ENCODE measurements at regions not wholly inside any gene's neighbourhood (a gene's known extent, or its start where the extent isn't known, plus 50 kb on each side); places are given as distances from the start of the nearest gene placed in this dataset.
"Not testable (repeated sequence)": the region's sequence is repeated elsewhere in the genome, so short reads cannot be mapped to it uniquely, and the experiment has no call there.

GRCh38 chr3:84567796-84568195 lies 391.0 kb upstream of the CADM2 start:
- Mint-ChIP-seq H3K27ac (no peak overlapping the region), H3K27me3 (no peaks in the 10 kb centered on the region), H3K4me3 (no peak overlapping the region), H3K4me1 (no peaks in the 10 kb centered on the region), H3K36me3 (no peaks in the 10 kb centered on the region), H3K9me3 (ENCODE audit: low read depth) (peaks cover 3% of the 10 kb centered on the region)
- DNase-seq (no peak), ATAC-seq (no peak)
- CTCF ChIA-PET, result no interaction called here

- peaks cover 12% of the 10 kb centered on the region for H3K9me3 Mint-ChIP-seq (ENCODE audit: low read depth)
- H3K27me3 Mint-ChIP-seq, result no peaks in the 10 kb centered on the region
- CTCF ChIA-PET, result no interaction called here
- no peaks in the 10 kb centered on the region for H3K4me1 Mint-ChIP-seq
- no peaks in the 10 kb centered on the region for H3K36me3 Mint-ChIP-seq
- no peak for ATAC-seq
- no peak for DNase-seq
- H3K4me3 Mint-ChIP-seq, result no peak overlapping the region
- no peak overlapping the region for H3K27ac Mint-ChIP-seq
Observed at GRCh38 chr3:84573962-84574361, 384.8 kb upstream of the CADM2 start.

GRCh38 chr3:84586427-84586826 lies 372.4 kb upstream of the CADM2 start:
- Mint-ChIP-seq H3K36me3 (no peaks in the 10 kb centered on the region), H3K4me1 (no peaks in the 10 kb centered on the region)
- CTCF ChIA-PET, result no interaction called here

GRCh38 chr3:84600703-84601225 lies 358.0 kb upstream of the CADM2 start:
- H3K27ac Mint-ChIP-seq, result no peak overlapping the region
- peaks cover 7% of the 10 kb centered on the region for H3K9me3 Mint-ChIP-seq (ENCODE audit: low read depth)
- no peak for DNase-seq
- no peaks in the 10 kb centered on the region for H3K36me3 Mint-ChIP-seq
- H3K4me1 Mint-ChIP-seq, result no peaks in the 10 kb centered on the region
- H3K27me3 Mint-ChIP-seq, result no peaks in the 10 kb centered on the region
- no peak overlapping the region for H3K4me3 Mint-ChIP-seq
- CTCF ChIA-PET, result no interaction called here
- no peak for ATAC-seq

More at GRCh38 chr3:84586427-84586826, 372.4 kb upstream of the CADM2 start:
- H3K4me3 Mint-ChIP-seq, result no peak overlapping the region
- peaks cover 11% of the 10 kb centered on the region for H3K9me3 Mint-ChIP-seq (ENCODE audit: low read depth)
- ATAC-seq (no peak), DNase-seq (no peak)
- no peak overlapping the region for H3K27ac Mint-ChIP-seq
- H3K27me3 Mint-ChIP-seq, result no peaks in the 10 kb centered on the region

GRCh38 chr3:84601303-84601702 lies 357.5 kb upstream of the CADM2 start:
- no peak for DNase-seq
- no peaks in the 10 kb centered on the region for H3K4me1 Mint-ChIP-seq
- H3K27me3 Mint-ChIP-seq, result no peaks in the 10 kb centered on the region
- no peaks in the 10 kb centered on the region for H3K36me3 Mint-ChIP-seq
- no peak overlapping the region for H3K27ac Mint-ChIP-seq
- peaks cover 6% of the 10 kb centered on the region for H3K9me3 Mint-ChIP-seq (ENCODE audit: low read depth)
- H3K4me3 Mint-ChIP-seq, result no peak overlapping the region
- ATAC-seq, result no peak
- CTCF ChIA-PET, result no interaction called here

GRCh38 chr3:84621823-84622222 lies 337.0 kb upstream of the CADM2 start:
- Mint-ChIP-seq H3K27ac (no peak overlapping the region), H3K36me3 (no peaks in the 10 kb centered on the region), H3K4me3 (no peak overlapping the region), H3K9me3 (ENCODE audit: low read depth) (peaks cover 11% of the 10 kb centered on the region), H3K4me1 (no peaks in the 10 kb centered on the region), H3K27me3 (no peaks in the 10 kb centered on the region)
- ATAC-seq, result no peak
- DNase-seq, result no peak
- CTCF ChIA-PET, result no interaction called here

GRCh38 chr3:84634668-84635067 lies 324.1 kb upstream of the CADM2 start:
- peaks cover 6% of the 10 kb centered on the region for H3K9me3 Mint-ChIP-seq (ENCODE audit: low read depth)
- H3K4me1 Mint-ChIP-seq, result no peaks in the 10 kb centered on the region
- H3K36me3 Mint-ChIP-seq, result no peaks in the 10 kb centered on the region
- H3K27ac Mint-ChIP-seq, result no peak overlapping the region
- ATAC-seq (no peak), DNase-seq (no peak)
- CTCF ChIA-PET, result no interaction called here
- H3K4me3 Mint-ChIP-seq, result no peak overlapping the region
- no peaks in the 10 kb centered on the region for H3K27me3 Mint-ChIP-seq

- H3K4me3 Mint-ChIP-seq, result no peak overlapping the region
- CTCF ChIA-PET, result no interaction called here
- DNase-seq (no peak), ATAC-seq (no peak)
- H3K36me3 Mint-ChIP-seq, result no peaks in the 10 kb centered on the region
- no peaks in the 10 kb centered on the region for H3K27me3 Mint-ChIP-seq
- H3K27ac Mint-ChIP-seq, result no peak overlapping the region
- H3K9me3 Mint-ChIP-seq (ENCODE audit: low read depth), result peaks cover 8% of the 10 kb centered on the region
- H3K4me1 Mint-ChIP-seq, result no peaks in the 10 kb centered on the region
Observed at GRCh38 chr3:84637272-84637671, 321.5 kb upstream of the CADM2 start.

GRCh38 chr3:84666468-84666867 lies 292.3 kb upstream of the CADM2 start:
- Mint-ChIP-seq H3K36me3 (no peaks in the 10 kb centered on the region), H3K4me1 (no peaks in the 10 kb centered on the region), H3K27ac (no peak overlapping the region), H3K9me3 (ENCODE audit: low read depth) (peaks cover 3% of the 10 kb centered on the region), H3K27me3 (no peaks in the 10 kb centered on the region), H3K4me3 (no peak overlapping the region)
- CTCF ChIA-PET, result no interaction called here
- DNase-seq (no peak), ATAC-seq (no peak)

- no peaks in the 10 kb centered on the region for H3K36me3 Mint-ChIP-seq
- CTCF ChIA-PET, result no interaction called here
- peaks cover 10% of the 10 kb centered on the region for H3K9me3 Mint-ChIP-seq (ENCODE audit: low read depth)
- no peak overlapping the region for H3K27ac Mint-ChIP-seq
- DNase-seq (no peak), ATAC-seq (no peak)
- H3K4me3 Mint-ChIP-seq, result no peak overlapping the region
- H3K27me3 Mint-ChIP-seq, result no peaks in the 10 kb centered on the region
- no peaks in the 10 kb centered on the region for H3K4me1 Mint-ChIP-seq
Observed at GRCh38 chr3:84679211-84679610, 279.6 kb upstream of the CADM2 start.

- H3K27ac Mint-ChIP-seq, result no peak overlapping the region
- H3K4me1 Mint-ChIP-seq, result no peaks in the 10 kb centered on the region
- no peak overlapping the region for H3K4me3 Mint-ChIP-seq
- peaks cover 10% of the 10 kb centered on the region for H3K9me3 Mint-ChIP-seq (ENCODE audit: low read depth)
- DNase-seq (no peak), ATAC-seq (no peak)
- H3K27me3 Mint-ChIP-seq, result no peaks in the 10 kb centered on the region
- H3K36me3 Mint-ChIP-seq, result no peaks in the 10 kb centered on the region
- CTCF ChIA-PET, result no interaction called here
Observed at GRCh38 chr3:84680700-84681099, 278.1 kb upstream of the CADM2 start.

- no peaks in the 10 kb centered on the region for H3K4me1 Mint-ChIP-seq
- peaks cover 10% of the 10 kb centered on the region for H3K9me3 Mint-ChIP-seq (ENCODE audit: low read depth)
- DNase-seq (no peak), ATAC-seq (no peak)
- H3K27ac Mint-ChIP-seq, result no peak overlapping the region
- no peak overlapping the region for H3K4me3 Mint-ChIP-seq
- H3K27me3 Mint-ChIP-seq, result no peaks in the 10 kb centered on the region
- CTCF ChIA-PET, result no interaction called here
- H3K36me3 Mint-ChIP-seq, result no peaks in the 10 kb centered on the region
Observed at GRCh38 chr3:84683493-84683892, 275.3 kb upstream of the CADM2 start.

- Mint-ChIP-seq H3K4me3 (no peak overlapping the region), H3K9me3 (ENCODE audit: low read depth) (peaks cover 9% of the 10 kb centered on the region), H3K36me3 (no peaks in the 10 kb centered on the region), H3K27ac (no peak overlapping the region), H3K27me3 (no peaks in the 10 kb centered on the region), H3K4me1 (no peaks in the 10 kb centered on the region)
- DNase-seq (no peak), ATAC-seq (no peak)
- CTCF ChIA-PET, result no interaction called here
Observed at GRCh38 chr3:84685467-84685866, 273.3 kb upstream of the CADM2 start.

- Mint-ChIP-seq H3K27me3 (no peaks in the 10 kb centered on the region), H3K9me3 (ENCODE audit: low read depth) (peaks cover 4% of the 10 kb centered on the region), H3K27ac (no peak overlapping the region), H3K4me1 (no peaks in the 10 kb centered on the region), H3K4me3 (no peak overlapping the region), H3K36me3 (no peaks in the 10 kb centered on the region)
- ATAC-seq, result no peak
- CTCF ChIA-PET, result no interaction called here
- no peak for DNase-seq
Observed at GRCh38 chr3:84692261-84692660, 266.5 kb upstream of the CADM2 start.

GRCh38 chr3:84710288-84710687 lies 248.5 kb upstream of the CADM2 start:
- peaks cover 14% of the 10 kb centered on the region for H3K9me3 Mint-ChIP-seq (ENCODE audit: low read depth)
- DNase-seq, H3K4me1 Mint-ChIP-seq, H3K27me3 Mint-ChIP-seq, CTCF ChIA-PET, H3K36me3 Mint-ChIP-seq, H3K27ac Mint-ChIP-seq, H3K4me3 Mint-ChIP-seq, ATAC-seq: not testable (repeated sequence)
